SH-SY5Y (cell line): ENCODE measurements at regions not wholly inside any gene's neighbourhood (a gene's known extent, or its start where the extent isn't known, plus 50 kb on each side); places are given as distances from the start of the nearest gene placed in this dataset.

Source experiments
- GATA2 ChIP-seq: IDR thresholded peaks from 2 replicates; pipeline ENCODE4 v1.6.1; 2011; ENCODE audit warnings: mild to moderate bottlenecking, low read depth, low read length
- GATA3 ChIP-seq: IDR thresholded peaks from 2 replicates; pipeline ENCODE4 v1.6.1; 2011; ENCODE audit warnings: low read depth, mild to moderate bottlenecking, low read length, moderate library complexity

DNA sequence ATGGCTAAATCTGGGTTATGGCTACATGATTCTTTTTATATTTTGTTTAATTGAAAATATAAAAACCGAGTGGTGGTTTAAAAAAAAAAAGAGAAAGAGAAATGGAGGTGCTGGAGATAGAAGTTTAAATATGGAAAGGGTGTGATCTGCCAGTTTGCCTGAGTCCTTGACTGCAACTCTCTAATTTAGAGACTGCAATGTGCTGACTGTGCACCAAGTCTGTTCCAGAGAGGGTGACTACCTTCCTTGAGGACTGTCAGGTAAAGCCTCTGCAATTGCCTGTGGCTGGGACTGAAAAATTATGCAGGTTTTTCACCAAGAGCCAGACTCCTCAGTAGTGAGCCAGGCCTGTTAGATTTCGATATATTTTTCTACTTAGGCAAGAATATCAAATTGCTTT lies 1326.3 kb downstream of the BRINP3 start:
- TF ChIP-seq GATA3 (no peak), GATA2 (no peak)
